Liver (tissue), 8 donors: ENCODE measurements at regions not wholly inside any gene's neighbourhood (a gene's known extent, or its start where the extent isn't known, plus 50 kb on each side); places are given as distances from the start of the nearest gene placed in this dataset.

ENCODE experiments used
- DNase-seq: peaks from one replicate; pipeline ENCODE4 v3.0.0-alpha.2; 2017; ENCODE audit warnings: low spot score
- H3K27ac ChIP-seq, 2 donors: one replicate each; pipeline ENCODE4 v1.7.0; 2013; ENCODE audit warnings: inconsistent platforms in 2 of 2, low read length in 2 of 2, control low read depth in 1 of 2, low read depth in 1 of 2, mild to moderate bottlenecking in 1 of 2
- H3K27me3 ChIP-seq, 4 donors: one replicate each; pipeline versions ENCODE4 v1.6.1 to v1.7.0; 2013; ENCODE audit warnings: low read length in 3 of 4, inconsistent platforms in 1 of 4, mild to moderate bottlenecking in 1 of 4, moderate library complexity in 1 of 4; ENCODE audit not compliant: control insufficient read depth in 4 of 4, insufficient read depth in 4 of 4
- H3K36me3 ChIP-seq, 4 donors: one replicate each; pipeline versions ENCODE4 v1.6.1 to v1.7.0; 2013; ENCODE audit warnings: low read length in 3 of 4, mild to moderate bottlenecking in 3 of 4, low read depth in 1 of 4, moderate library complexity in 1 of 4; ENCODE audit not compliant: control insufficient read depth in 4 of 4, insufficient read depth in 3 of 4
- H3K4me1 ChIP-seq, 4 donors: one replicate each; pipeline versions ENCODE4 v1.6.1 to v1.7.0; 2013; ENCODE audit warnings: low read length in 3 of 4, mild to moderate bottlenecking in 3 of 4, moderate library complexity in 1 of 4; ENCODE audit not compliant: control insufficient read depth in 4 of 4, insufficient read depth in 4 of 4
- H3K4me3 ChIP-seq, 3 donors: one replicate each; pipeline versions ENCODE4 v1.6.1 to v1.7.0; 2013; ENCODE audit warnings: low read length in 3 of 3, control low read depth in 1 of 3, low read depth in 1 of 3, mild to moderate bottlenecking in 1 of 3
- H3K9ac ChIP-seq, 2 donors: one replicate each; pipeline ENCODE4 v1.7.0; 2013; ENCODE audit warnings: low read length in 2 of 2, mild to moderate bottlenecking in 2 of 2, moderate library complexity in 2 of 2, control low read depth in 1 of 2, low read depth in 1 of 2
- H3K9me3 ChIP-seq, 4 donors: one replicate each; pipeline versions ENCODE4 v1.6.1 to v1.7.0; 2013; ENCODE audit warnings: low read length in 3 of 4; ENCODE audit not compliant: control insufficient read depth in 4 of 4
- ATF3 ChIP-seq: IDR thresholded peaks from 2 replicates; pipeline ENCODE4 v1.6.1; 2016; ENCODE audit warnings: antibody characterized with exemption
- CTCF ChIP-seq: fragments of 150-350 bp; IDR thresholded peaks from 2 replicates; pipeline ENCODE4 v1.5.1; 2017; ENCODE audit warnings: improper control_type of control experiment, low read depth, low read length; ENCODE audit not compliant: missing input control
- EGR1 ChIP-seq, 2 donors: IDR thresholded peaks; 2 replicates each; pipeline ENCODE4 v1.6.1; 2016 to 2018; ENCODE audit warnings: antibody characterized with exemption in 2 of 2, low read depth in 2 of 2
- FOXA1 ChIP-seq: IDR thresholded peaks from 2 replicates; pipeline ENCODE4 v1.6.1; 2016; ENCODE audit warnings: antibody characterized with exemption
- FOXA2 ChIP-seq: IDR thresholded peaks from 2 replicates; pipeline ENCODE4 v1.6.1; 2016; ENCODE audit warnings: antibody characterized with exemption
- GABPA ChIP-seq, 2 donors: IDR thresholded peaks in 1 of 2; conservative IDR thresholded peaks in 1 of 2; 2 replicates each; pipeline ENCODE4 v1.6.1; 2016; ENCODE audit warnings: antibody characterized with exemption in 2 of 2, mild to moderate bottlenecking in 1 of 2, moderate library complexity in 1 of 2
- JUND ChIP-seq, 2 donors: IDR thresholded peaks; 2 replicates each; pipeline ENCODE4 v1.6.1; 2016; ENCODE audit warnings: antibody characterized with exemption in 2 of 2
- NR2F2 ChIP-seq: IDR thresholded peaks from 2 replicates; pipeline ENCODE4 v1.6.1; 2016; ENCODE audit warnings: antibody characterized with exemption
- RAD21 ChIP-seq, 2 donors: IDR thresholded peaks; 2 replicates each; pipeline ENCODE4 v1.6.1; 2016; ENCODE audit warnings: antibody characterized with exemption in 2 of 2, mild to moderate bottlenecking in 2 of 2
- REST ChIP-seq: IDR thresholded peaks from 2 replicates; pipeline ENCODE4 v1.6.1; 2016; ENCODE audit warnings: antibody characterized with exemption, mild to moderate bottlenecking
- RXRA ChIP-seq, 2 donors: IDR thresholded peaks; 2 replicates each; pipeline ENCODE4 v1.6.1; 2017 to 2018; ENCODE audit warnings: antibody characterized with exemption in 2 of 2, mild to moderate bottlenecking in 1 of 2
- SP1 ChIP-seq: IDR thresholded peaks from 2 replicates; pipeline ENCODE4 v1.6.1; 2018; ENCODE audit warnings: antibody characterized with exemption, mild to moderate bottlenecking
- TAF1 ChIP-seq: conservative IDR thresholded peaks from 2 replicates; pipeline ENCODE4 v1.6.1; 2016; ENCODE audit warnings: antibody characterized with exemption, mild to moderate bottlenecking
- YY1 ChIP-seq: IDR thresholded peaks from 2 replicates; pipeline ENCODE4 v1.6.1; 2016; ENCODE audit warnings: antibody characterized with exemption, mild to moderate bottlenecking
- ZBTB33 ChIP-seq: IDR thresholded peaks from 2 replicates; pipeline ENCODE4 v1.6.1; 2016; ENCODE audit warnings: antibody characterized with exemption
- WGBS: extraction: QIAGEN DNeasy Blood & Tissue Kit; methylation state at CpG from one replicate; pipeline ENCODE4 v1.1.7; 2013; 5-methylcytosine and 5-hydroxymethylcytosine counted together
- TF ChIP-seq, protein P1 (sequence below): IDR thresholded peaks from 2 replicates; pipeline ENCODE4 v1.6.1; 2016; ENCODE audit warnings: antibody characterized with exemption
- donor health status: healthy.
- donor health status: healthy.
- donor health status: healthy.
- donor health status: healthy.
- donor health status: healthy.

- H3K27me3 ChIP-seq, result no peaks in the 10 kb centered on the region
- H3K36me3 ChIP-seq, result no peaks in the 10 kb centered on the region
- DNase-seq, result no peak
- WGBS, result 81% methylated on average over 7 of the region's 7 CpGs
- no peaks in the 10 kb centered on the region for H3K4me1 ChIP-seq
- no peak overlapping the region for H3K9ac ChIP-seq
- H3K27ac ChIP-seq, result no peak overlapping the region
- H3K4me3 ChIP-seq, result no peak overlapping the region
- no peaks in the 10 kb centered on the region for H3K9me3 ChIP-seq
- TF ChIP-seq NR2F2 (no peak), REST (no peak), ATF3 (no peak), YY1 (no peak), EGR1 (IDR thresholded peaks at IDR 0.05; ENCODE audit: low read depth in 2 of 2) (no peak), CTCF (no peak), GABPA (IDR thresholded peaks at IDR 0.05 in 1 of 2, conservative IDR thresholded peaks at IDR 0.05 in 1 of 2) (no peak), TAF1 (no peak), RAD21 (IDR thresholded peaks at IDR 0.05) (no peak), RXRA (IDR thresholded peaks at IDR 0.05) (no peak), JUND (IDR thresholded peaks at IDR 0.05) (no peak), SP1 (no peak), ZBTB33 (no peak), FOXA1 (no peak), FOXA2 (no peak)
- TF ChIP-seq, protein P1, sequence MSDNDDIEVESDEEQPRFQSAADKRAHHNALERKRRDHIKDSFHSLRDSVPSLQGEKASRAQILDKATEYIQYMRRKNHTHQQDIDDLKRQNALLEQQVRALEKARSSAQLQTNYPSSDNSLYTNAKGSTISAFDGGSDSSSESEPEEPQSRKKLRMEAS, result no peak
These were observed 184.7 kb downstream of the TOMM20 start for GRCh38 chr1:234943836-234944402.
